ENCODE measurements at regions not wholly inside any gene's neighbourhood (a gene's known extent, or its start where the extent isn't known, plus 50 kb on each side); places are given as distances from the start of the nearest gene placed in this dataset.

GRCh38 chr2:200032895-200033294 lies 77.5 kb downstream of the MAIP1 start:
- TF ChIP-seq CTCF (IDR thresholded peaks at IDR 0.05) (no peak), ZFX (IDR thresholded peaks at IDR 0.05; ENCODE audit: borderline replicate concordance) (no peak)
